HG02840 (cell line): ENCODE measurements at regions not wholly inside any gene's neighbourhood (a gene's known extent, or its start where the extent isn't known, plus 50 kb on each side); places are given as distances from the start of the nearest gene placed in this dataset.

Source experiments
- ATAC-seq: cut with Tn5 transposase; IDR thresholded peaks from one replicate; pipeline ENCODE4 v1.9.1; 2021; ENCODE audit warnings: mild to moderate bottlenecking, moderate library complexity, moderate number of reproducible peaks; ENCODE audit not compliant: unreplicated experiment, low FRiP score

GRCh38 chr2:219939647-219940046, 312.2 kb downstream of the SLC4A3 start:
- ATAC-seq: no peak

DNA sequence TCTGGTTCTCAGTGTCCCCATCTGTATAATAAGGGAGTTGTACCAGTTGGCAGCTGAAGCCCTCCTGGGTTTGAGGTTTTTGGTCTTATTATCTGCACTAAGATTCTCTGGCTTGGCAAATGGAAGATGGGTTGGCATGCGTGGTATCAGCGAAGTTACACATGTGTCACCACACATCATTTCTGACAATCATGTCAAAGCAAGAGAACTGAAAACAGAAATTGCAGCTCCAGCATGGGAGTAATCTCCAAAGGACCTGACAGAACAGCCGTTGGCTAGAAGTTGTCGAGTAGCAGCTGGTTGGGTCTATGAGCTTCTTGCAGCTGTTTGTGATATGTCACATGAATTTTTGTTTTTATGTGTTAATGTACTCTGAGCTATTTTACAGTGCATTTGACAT, 317.4 kb downstream of the SLC4A3 start:
- ATAC-seq: no peak

GRCh38 chr2:219946021-219946420, 318.6 kb downstream of the SLC4A3 start:
- no peak for ATAC-seq

DNA sequence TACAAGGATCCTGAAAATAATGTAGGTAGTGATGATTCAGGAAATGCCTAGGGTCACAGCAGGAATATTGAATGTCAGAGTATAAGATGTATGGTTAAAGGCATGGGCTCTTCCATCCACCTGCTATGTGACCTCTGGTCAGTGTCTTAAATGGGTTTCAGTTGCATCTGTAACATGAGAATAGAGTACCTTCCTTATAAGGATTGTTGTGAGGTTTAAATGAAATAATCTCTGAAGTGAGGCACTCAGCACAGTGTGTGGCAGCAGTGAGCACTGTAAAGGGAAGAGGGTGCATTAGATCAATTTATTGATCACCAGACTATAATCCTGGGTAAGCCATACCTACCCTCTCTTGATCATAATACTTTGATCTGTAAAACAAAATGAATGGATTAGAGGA, 319.1 kb downstream of the SLC4A3 start:
- no peak for ATAC-seq

- ATAC-seq: no peak
Observed at GRCh38 chr2:219947575-219947974, 320.1 kb downstream of the SLC4A3 start.

- no peak for ATAC-seq
Observed at GRCh38 chr2:219949053-219949452, 321.6 kb downstream of the SLC4A3 start.

GRCh38 chr2:219951099-219951498, 323.7 kb downstream of the SLC4A3 start:
- no peak for ATAC-seq

- ATAC-seq: no peak
Observed at GRCh38 chr2:219954331-219954730, 326.9 kb downstream of the SLC4A3 start.

DNA sequence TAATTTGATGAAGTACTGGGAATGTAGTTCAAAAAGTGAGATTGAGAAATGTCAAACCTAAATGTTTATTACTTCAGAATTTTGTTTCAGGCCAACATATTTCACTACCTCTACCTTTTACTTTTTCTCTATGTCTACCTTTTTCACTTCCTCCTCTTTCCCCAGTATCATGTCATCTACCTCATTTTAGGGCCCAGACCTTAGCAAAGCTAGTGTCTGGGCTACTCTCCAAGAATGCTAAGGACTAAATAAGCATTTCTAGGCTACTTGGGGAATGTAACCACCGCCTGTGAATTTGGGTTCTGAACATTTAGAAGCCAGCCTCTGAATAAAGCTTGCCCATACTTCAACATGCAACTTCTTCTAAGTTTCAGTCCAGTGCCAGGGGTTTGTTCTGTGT, 330.4 kb downstream of the SLC4A3 start:
- ATAC-seq: no peak

GRCh38 chr2:219958941-219959340, 331.5 kb downstream of the SLC4A3 start:
- no peak for ATAC-seq

DNA sequence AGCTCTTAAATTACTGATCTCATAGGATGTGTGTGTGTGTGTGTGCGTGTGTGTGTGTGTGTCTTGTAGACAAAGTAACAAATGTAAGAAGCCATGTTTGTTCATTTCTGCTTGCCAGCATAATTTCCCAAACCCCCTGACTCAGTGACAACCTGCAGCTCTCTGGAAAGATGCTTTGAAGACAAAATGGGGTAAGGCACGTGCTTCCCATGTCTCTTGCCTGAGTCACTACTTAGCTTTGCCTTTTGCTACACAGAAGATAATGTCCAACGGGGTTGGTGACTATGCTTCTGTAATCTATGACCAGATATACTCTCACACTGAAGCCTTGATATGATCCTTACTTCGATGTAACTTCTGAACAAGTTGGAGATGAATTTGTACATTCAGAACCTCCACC, 332.0 kb downstream of the SLC4A3 start:
- ATAC-seq: no peak

DNA sequence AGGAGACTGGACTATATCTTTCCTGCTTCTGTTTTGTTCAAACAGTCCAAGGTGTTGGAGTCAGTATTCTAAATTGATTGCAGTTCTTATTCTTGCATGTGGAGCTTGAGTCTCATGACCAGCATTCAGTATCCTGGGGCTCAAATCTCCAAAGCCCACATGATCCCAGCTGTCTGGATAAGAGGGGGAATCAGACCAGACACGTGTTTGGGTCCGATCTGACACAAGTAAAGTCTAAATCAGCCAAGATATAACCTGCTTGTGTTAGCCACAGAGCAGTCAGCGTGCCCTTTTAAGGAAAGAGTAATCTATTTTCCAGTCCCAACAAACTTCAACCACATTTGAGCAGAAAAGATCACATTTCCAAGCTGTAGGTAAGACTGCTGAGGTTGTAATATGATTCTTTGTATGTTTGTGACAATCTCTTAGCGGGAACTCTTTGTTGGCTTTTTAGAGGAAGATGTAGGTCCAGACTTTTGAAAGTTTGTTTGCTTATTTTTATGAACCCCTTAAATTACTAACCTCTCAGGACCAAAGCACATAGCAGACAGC, 334.6 kb downstream of the SLC4A3 start:
- ATAC-seq: no peak

GRCh38 chr2:219962801-219963200, 335.4 kb downstream of the SLC4A3 start:
- no peak for ATAC-seq

DNA sequence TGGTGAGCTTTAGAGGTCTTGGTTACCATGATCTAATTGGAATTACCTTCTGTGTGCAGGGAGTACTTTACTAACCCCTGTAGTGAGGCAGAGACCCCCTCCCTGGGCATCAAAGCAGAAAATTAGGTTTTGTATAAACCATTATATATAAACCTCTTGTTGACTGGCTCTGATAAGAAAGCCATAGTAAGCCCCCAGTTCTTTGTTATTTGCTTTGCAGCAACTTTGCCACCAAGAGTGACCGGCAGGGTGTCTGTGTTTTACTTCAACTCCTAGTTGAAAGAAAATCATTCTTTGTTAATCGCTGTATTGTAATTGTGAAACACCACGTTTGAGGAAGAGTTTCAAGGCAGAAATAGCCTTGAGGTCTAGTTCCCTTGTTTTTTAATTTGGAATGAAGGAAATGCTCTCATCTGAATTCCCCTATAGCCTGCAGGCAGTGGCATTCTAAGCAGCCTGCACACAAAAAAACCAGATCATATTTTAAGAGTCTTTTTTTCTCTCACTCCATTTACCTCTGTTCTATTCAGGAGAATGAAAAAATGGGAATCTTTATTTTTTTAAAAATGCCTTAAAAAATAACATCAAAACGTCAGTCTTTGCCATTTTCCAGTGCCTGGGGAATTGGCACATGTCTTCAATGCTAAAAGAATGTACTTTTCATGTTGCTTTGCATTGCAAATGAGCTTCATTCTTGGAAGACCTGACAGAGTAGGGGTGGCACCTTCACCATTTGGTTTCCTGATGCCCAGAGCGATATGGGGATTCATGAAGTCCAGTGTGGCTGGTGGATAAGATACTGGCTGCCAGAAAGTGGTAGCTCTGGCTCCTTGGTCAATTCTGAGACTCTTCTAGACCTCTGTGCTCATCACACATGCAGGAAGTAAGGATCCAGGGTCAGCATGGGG, 338.1 kb downstream of the SLC4A3 start:
- no peak for ATAC-seq

DNA sequence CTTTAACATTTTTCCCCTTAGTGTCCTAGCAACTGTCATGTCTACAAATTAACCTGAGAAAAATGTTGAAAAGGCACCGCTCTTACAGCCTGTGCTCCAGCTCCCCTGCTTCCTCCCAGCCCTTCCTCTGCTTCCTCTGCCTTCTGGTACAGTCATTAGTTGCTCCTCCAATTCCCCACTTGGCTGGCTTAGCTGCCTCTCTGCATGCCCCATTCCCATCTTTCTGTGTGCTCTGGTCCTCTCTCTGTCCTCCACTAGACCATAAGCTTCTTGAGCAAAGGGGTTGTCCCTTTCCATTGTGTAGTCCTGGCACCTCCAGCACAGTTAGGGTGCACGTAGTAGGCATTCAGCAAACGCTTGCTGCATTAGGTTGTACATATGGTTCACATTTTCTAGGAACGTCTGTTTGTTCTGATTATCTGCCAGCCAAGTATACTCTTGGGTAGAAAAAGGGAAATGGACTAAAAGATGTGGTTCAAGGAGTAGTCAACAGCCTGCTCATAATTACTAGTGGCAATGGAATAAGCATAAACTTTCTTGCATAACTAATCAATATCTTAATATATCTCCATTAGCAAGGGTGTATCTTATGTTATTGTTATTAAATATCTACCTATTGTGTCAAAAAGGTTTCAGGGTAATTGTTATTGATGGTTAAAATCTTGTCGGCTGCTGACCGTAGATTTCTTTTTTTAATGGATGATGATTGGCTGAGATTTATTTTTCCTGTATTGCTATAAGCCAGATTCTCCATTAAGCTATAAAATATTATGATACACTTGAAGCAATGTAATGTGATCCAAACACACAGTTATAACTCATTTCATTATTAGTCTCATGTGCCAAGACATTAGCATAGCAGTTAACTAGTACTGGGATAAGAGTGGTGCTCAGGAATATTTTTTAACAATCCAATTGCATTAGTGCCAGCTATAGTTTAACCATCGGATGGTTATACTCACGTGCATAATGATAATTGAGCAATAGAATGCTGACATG, 340.1 kb downstream of the SLC4A3 start:
- no peak for ATAC-seq

DNA sequence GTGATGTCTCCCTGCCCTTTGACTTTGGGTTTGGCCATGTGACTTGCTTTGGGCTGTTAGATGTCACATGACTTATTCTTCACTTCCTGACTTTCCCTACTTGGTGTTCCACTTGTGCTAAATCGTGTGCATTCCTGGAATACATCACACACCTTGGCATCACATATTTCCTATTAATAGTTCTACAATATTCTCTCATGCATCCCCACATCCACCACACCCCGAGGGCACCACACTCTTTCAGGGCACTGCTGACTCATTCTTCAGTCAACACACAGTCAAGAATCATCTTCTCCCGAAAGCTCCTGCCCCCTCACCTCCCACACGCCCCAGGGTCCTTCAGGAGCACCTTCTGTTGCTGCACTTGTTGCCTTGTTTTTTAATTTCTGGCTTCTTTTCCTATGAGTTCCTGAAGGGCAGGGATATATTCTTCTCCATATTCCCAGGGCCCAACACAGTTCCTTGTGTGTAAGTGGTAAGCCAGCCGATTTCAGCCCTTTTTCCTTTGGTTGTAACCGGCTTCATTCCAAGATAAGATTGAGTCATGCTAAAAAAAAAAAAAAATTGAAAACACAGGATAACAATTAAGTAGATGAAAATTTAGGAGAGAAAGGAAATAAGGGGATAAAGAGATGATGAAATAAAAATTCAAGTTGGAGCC, 341.4 kb downstream of the SLC4A3 start:
- no peak for ATAC-seq

GRCh38 chr2:219969508-219969907, 342.1 kb downstream of the SLC4A3 start:
- no peak for ATAC-seq

GRCh38 chr2:219973136-219973535, 345.7 kb downstream of the SLC4A3 start:
- no peak for ATAC-seq

DNA sequence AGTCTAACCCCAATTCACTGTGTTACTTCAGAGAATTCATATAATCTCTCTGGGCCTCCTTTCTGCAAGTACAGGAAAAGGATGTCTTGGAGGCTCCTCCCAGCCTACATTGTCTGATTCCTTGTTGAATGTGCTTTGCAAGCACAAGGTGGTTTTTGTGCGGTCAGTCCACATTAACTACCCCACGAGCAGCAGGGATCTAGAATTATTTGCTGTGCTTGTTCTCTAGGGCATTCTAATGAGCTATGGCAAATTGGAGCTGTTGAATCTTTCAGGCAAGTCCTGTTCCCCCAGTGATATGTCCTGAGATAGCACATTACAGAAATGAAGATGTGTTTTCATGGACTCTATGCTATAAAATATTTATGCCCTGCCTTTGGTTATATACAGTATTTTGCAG, 349.4 kb downstream of the SLC4A3 start:
- ATAC-seq: no peak

- no peak for ATAC-seq
Observed at GRCh38 chr2:219980638-219981037, 353.2 kb downstream of the SLC4A3 start.
